ENCODE measurements at regions not wholly inside any gene's neighbourhood (a gene's known extent, or its start where the extent isn't known, plus 50 kb on each side); places are given as distances from the start of the nearest gene placed in this dataset.

DNA sequence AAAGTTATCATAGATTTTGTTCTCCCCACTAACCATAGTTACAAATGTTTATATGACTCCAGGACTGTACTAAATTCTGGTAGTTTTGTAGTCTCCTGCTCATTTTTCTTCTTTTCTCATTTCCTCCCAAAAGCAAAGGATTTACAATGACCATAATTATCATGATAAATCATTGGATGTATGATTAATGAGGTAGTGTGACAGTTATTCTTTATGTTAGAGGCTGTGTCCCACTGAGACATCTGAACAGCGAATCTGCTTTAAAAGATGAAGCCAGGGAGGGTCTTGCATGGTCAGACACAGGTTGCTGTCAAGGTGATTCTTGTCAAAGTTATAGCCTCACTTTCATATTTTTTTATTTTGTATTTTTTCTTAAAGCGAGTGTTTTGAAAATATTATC is 285.2 kb upstream of the STXBP5 start:
- TF ChIP-seq, protein P1, sequence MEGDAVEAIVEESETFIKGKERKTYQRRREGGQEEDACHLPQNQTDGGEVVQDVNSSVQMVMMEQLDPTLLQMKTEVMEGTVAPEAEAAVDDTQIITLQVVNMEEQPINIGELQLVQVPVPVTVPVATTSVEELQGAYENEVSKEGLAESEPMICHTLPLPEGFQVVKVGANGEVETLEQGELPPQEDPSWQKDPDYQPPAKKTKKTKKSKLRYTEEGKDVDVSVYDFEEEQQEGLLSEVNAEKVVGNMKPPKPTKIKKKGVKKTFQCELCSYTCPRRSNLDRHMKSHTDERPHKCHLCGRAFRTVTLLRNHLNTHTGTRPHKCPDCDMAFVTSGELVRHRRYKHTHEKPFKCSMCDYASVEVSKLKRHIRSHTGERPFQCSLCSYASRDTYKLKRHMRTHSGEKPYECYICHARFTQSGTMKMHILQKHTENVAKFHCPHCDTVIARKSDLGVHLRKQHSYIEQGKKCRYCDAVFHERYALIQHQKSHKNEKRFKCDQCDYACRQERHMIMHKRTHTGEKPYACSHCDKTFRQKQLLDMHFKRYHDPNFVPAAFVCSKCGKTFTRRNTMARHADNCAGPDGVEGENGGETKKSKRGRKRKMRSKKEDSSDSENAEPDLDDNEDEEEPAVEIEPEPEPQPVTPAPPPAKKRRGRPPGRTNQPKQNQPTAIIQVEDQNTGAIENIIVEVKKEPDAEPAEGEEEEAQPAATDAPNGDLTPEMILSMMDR (IDR thresholded peaks at IDR 0.05), result no peak
- no peak for TF ChIP-seq POLR2A (IDR thresholded peaks at IDR 0.05)
